Tibial nerve (tissue), 4 donors: ENCODE measurements at regions not wholly inside any gene's neighbourhood (a gene's known extent, or its start where the extent isn't known, plus 50 kb on each side); places are given as distances from the start of the nearest gene placed in this dataset.

ENCODE experiments used
- DNase-seq, 2 donors: peaks; one replicate each; pipeline ENCODE4 v3.0.0-alpha.2; 2019; ENCODE audit warnings: low spot score in 2 of 2
- H3K27ac ChIP-seq, 4 donors: fragments of 200-600 bp; sonication (generic) in 3 of 4; one replicate each; pipeline ENCODE4 v1.5.1; 2017 to 2019; ENCODE audit warnings: mild to moderate bottlenecking in 1 of 4
- H3K27me3 ChIP-seq, 2 donors: fragments of 200-600 bp; sonication (generic) in 1 of 2; one replicate each; pipeline versions ENCODE4 v1.5.1 to v1.6.0; 2017 to 2019
- H3K36me3 ChIP-seq, 3 donors: fragments of 200-600 bp; sonication (generic); one replicate each; pipeline ENCODE4 v1.5.1; 2018 to 2019
- H3K4me1 ChIP-seq, 4 donors: fragments of 200-600 bp; sonication (generic) in 3 of 4; one replicate each; pipeline ENCODE4 v1.5.1; 2017 to 2019
- H3K4me3 ChIP-seq, 4 donors: fragments of 200-600 bp; sonication (generic) in 3 of 4; one replicate each; pipeline ENCODE4 v1.5.1; 2017 to 2019; ENCODE audit warnings: mild to moderate bottlenecking in 1 of 4, moderate library complexity in 1 of 4
- H3K9me3 ChIP-seq, 4 donors: fragments of 200-600 bp; sonication (generic) in 3 of 4; one replicate each; pipeline ENCODE4 v1.5.1; 2017 to 2019
- CTCF ChIP-seq, 5 experiments: fragments of 200-600 bp in 3 of 5; fragments of 450-650 bp in 2 of 5; sonication (generic) in 3 of 5; IDR thresholded peaks; one replicate each; pipeline ENCODE4 v1.5.1; 2016 to 2019; ENCODE audit warnings: antibody characterized with exemption in 5 of 5, mild to moderate bottlenecking in 3 of 5, moderate library complexity in 2 of 5
- EP300 ChIP-seq, 2 donors: sonication (generic); formaldehyde crosslinking; IDR thresholded peaks; one replicate each; pipeline ENCODE4 v1.6.1; 2017; ENCODE audit warnings: antibody characterized with exemption in 2 of 2, mild to moderate bottlenecking in 1 of 2
- POLR2A ChIP-seq, 2 donors: fragments of 450-650 bp; IDR thresholded peaks; one replicate each; pipeline ENCODE4 v1.6.1; 2017; ENCODE audit warnings: antibody characterized with exemption in 2 of 2, mild to moderate bottlenecking in 2 of 2, moderate library complexity in 2 of 2
- WGBS, 2 donors: methylation state at CpG; one replicate each; pipeline ENCODE4 v1.1.5; 2018; 5-methylcytosine and 5-hydroxymethylcytosine counted together

GRCh38 chr17:409308-409847 lies 56.8 kb upstream of the RPH3AL start:
- peak overlapping the region in 3 of 4 donors; percentile 70 to 83 (median 73) for H3K27ac ChIP-seq
- DNase-seq: no peak
- H3K36me3 ChIP-seq: peaks cover 0 to 14% (median 0%) of the 10 kb centered on the region in 3 donors
- H3K9me3 ChIP-seq: no peaks in the 10 kb centered on the region
- H3K4me1 ChIP-seq: peaks cover 0 to 25% (median 4%) of the 10 kb centered on the region in 4 donors
- TF ChIP-seq EP300 (IDR thresholded peaks at IDR 0.05) (no peak), CTCF (IDR thresholded peaks at IDR 0.05) (no peak), POLR2A (IDR thresholded peaks at IDR 0.05) (no peak)
- no peaks in the 10 kb centered on the region for H3K27me3 ChIP-seq
- H3K4me3 ChIP-seq: peak overlapping the region; percentile 21 to 98 (median 75)
- WGBS, 2 donors: 72 to 81% methylated on average over 16 of the region's 16 CpGs

GRCh38 chr17:404703-405102 lies 52.1 kb upstream of the RPH3AL start:
- 78 to 89% methylated on average over 7 of the region's 7 CpGs for WGBS, 2 donors
- no peak for DNase-seq
- H3K36me3 ChIP-seq: no peaks in the 10 kb centered on the region
- no peak overlapping the region for H3K4me3 ChIP-seq
- H3K27me3 ChIP-seq: no peaks in the 10 kb centered on the region
- H3K9me3 ChIP-seq: no peaks in the 10 kb centered on the region
- H3K27ac ChIP-seq: no peak overlapping the region
- TF ChIP-seq EP300 (IDR thresholded peaks at IDR 0.05): no peak
- TF ChIP-seq POLR2A (IDR thresholded peaks at IDR 0.05): no peak
- no peak for TF ChIP-seq CTCF (IDR thresholded peaks at IDR 0.05)
- no peaks in the 10 kb centered on the region for H3K4me1 ChIP-seq
